GM12874 (cell line): ENCODE measurements at regions not wholly inside any gene's neighbourhood (a gene's known extent, or its start where the extent isn't known, plus 50 kb on each side); places are given as distances from the start of the nearest gene placed in this dataset.

Experiments
- TF ChIP-seq, protein P1 (sequence below): IDR thresholded peaks from 2 replicates; pipeline ENCODE4 v1.5.1; 2011; ENCODE audit warnings: low read depth, mild to moderate bottlenecking, control low read depth, low read length, moderate library complexity; ENCODE audit not compliant: insufficient read depth

DNA sequence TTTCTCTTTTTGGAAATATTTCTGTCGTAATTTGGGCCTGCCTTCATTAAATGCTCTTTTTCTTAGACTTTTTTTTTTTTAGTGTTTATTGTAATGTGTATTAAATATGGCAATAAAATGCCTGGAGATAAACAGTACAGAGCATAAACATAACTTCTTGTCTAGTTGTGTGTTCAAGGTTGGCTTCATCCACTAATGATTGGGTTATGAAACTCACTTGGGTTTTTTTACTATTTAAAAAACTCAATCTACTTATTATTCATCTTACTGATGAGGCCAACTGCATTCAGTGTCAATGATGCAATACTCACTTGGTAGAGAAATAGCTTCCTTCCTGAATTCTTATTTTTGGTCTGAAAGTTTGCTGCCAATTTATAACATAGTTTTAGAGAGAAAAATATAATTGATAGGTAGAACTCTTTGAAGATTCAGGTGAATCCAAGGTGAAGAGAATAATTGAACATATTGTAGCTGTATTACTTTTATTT, 144.2 kb upstream of the NABP1 start:
- TF ChIP-seq, protein P1, sequence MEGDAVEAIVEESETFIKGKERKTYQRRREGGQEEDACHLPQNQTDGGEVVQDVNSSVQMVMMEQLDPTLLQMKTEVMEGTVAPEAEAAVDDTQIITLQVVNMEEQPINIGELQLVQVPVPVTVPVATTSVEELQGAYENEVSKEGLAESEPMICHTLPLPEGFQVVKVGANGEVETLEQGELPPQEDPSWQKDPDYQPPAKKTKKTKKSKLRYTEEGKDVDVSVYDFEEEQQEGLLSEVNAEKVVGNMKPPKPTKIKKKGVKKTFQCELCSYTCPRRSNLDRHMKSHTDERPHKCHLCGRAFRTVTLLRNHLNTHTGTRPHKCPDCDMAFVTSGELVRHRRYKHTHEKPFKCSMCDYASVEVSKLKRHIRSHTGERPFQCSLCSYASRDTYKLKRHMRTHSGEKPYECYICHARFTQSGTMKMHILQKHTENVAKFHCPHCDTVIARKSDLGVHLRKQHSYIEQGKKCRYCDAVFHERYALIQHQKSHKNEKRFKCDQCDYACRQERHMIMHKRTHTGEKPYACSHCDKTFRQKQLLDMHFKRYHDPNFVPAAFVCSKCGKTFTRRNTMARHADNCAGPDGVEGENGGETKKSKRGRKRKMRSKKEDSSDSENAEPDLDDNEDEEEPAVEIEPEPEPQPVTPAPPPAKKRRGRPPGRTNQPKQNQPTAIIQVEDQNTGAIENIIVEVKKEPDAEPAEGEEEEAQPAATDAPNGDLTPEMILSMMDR = no peak

DNA sequence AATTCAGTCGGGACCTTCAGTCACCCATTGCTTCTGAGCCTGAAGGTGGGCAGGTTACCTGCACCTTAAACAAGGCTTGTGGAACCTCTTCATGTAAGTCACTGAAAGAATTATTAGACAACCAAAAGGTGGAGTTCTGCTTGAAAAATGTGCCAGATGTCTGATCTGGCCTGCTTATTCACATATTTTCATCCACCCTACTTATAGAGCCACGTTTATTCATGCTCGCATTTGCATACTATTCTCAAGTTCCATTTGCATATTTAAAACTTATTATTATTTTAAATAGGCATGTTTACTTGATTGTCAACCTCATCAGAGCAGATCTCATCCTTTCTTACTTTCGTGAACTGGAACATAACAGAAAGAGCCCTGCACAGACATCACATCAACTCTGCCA, 140.0 kb upstream of the NABP1 start:
- TF ChIP-seq, protein P1 = no peak

DNA sequence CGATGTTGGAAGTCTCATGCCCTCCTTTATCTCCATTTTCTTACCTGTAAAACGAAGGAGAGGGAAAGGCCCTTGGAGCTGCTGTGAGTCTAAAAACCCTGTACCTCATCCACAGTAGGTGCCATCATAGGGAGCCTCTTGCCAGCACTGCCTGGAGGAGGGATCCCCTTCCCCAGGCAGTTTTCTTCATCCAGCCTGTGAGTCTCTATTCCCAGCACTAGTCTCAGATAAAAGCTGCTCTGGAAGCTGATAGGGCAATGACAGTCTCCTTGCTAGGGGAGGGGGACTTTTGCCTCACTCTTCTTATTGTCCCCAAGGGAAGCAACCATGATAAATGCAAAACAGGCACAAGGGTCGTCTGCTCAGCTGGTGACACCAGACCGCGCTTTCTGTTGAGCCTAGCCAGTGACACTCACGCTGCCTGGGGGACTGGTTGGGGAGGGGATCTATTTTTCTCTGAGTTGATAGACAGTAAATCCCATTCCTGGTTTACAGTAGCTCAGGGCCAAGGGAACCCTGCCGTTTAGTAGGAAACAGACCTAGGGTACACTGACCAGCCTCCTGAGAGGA, 139.5 kb upstream of the NABP1 start:
- TF ChIP-seq, protein P1 = no peak

DNA sequence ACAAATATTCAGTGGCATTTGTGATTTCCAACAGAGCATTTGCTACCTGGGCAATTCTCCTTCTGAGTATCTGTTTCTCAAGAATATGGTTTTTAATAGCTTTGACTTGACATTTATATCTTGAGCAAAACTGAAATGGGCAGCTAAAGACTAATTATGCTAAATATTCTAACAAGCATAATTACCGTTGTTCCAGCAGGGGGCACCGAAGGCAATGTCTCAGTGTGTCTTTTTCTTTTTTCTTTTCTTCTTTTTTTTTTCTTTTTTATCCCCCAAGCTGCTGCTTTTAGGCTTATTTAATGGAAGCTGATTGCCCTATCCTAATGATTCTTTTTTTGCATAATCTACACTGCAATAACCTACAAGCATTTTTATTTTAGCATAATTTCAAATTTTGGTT, 138.9 kb upstream of the NABP1 start:
- TF ChIP-seq, protein P1 = peak; percentile 38; the same call in 1 of the 2 replicates

DNA sequence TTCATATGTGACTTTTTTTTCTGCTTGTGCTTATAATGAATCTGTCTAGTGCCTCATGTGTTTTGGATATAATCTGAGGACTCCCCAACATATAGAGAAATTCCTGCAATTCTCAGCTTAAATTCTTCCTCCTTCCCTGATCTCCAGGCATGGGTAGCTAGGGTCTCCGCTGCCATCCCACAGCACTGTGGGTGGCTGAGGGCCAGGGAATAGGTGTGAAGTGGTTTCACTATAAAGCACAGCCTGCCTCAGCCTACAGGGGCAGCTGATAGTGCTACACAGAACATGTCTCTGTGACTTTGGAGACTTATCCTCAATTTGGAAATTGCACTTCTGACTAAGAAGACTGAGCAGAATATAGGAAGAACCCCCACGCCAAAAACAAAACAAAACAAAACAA, 137.3 kb upstream of the NABP1 start:
- TF ChIP-seq, protein P1 = no peak

DNA sequence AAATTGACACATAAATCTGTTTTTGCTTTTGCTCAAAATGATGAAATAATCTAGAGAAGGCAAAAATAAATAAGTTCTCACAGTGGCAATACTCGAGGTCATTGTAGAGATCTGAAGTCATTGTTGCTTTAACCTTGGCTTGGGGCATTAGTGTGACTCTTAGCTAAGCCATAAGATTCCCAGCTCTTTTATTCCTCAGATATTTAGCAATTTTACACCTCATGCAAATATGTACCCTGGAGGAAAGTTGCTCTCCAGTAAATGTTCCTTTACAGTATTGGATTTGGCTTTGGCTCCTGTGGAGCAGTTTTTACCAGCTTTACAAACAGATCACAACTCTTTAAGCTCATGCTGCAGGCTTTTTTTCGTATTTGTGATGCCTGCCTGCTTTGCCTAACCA, 134.2 kb upstream of the NABP1 start:
- TF ChIP-seq, protein P1 = no peak

DNA sequence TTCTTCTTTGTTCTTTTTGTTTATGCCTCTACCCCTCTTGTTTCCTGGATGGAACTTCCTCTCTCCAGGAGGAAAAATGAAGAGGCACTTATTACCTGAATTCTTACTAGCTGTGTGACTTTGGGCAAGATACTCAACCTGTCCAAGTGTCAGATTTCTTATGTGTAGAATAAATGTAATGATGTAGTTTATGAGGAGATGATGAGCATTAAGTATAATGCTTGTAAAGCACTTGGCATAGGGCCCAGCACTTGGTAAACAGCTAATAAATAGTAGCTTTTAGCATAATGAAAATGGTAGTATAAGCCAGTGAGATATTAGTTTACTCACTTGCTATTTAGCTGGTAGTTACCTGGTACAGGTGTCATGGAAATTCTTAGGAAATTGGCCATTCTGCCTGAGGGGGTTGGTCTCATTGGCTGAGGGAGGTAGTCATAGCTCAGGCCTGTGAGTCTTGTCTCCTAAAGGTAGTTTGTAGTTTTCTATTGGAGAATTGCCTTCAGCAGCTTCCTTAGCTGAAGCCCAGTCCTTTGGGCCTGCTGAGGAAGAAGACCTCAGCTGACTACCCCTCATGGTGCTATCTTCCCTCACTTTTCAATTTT, 133.4 kb upstream of the NABP1 start:
- TF ChIP-seq, protein P1 = no peak
